ENCODE measurements at regions not wholly inside any gene's neighbourhood (a gene's known extent, or its start where the extent isn't known, plus 50 kb on each side); places are given as distances from the start of the nearest gene placed in this dataset.
A peak's percentile ranks its signal among the peaks of the same experiment; 100 is the strongest.

- 83% methylated on average over 1 of the region's 6 CpGs; no CpG with 5 or more reads in 1 of the 2 experiments for WGBS, 2 experiments (ENCODE audit: extremely low coverage in 2 of 2, insufficient read length in 1 of 2)
- dilution Hi-C loops (cut with HindIII; ENCODE audit: low sequenced_read_pairs, unreplicated experiment), result no loop called here
- Histone ChIP-seq H4K91ac (ENCODE audit: insufficient read depth, low read depth, low read length) (no peak overlapping the region), H3K79me1 (ENCODE audit: low read depth in 1 of 2, low read length in 2 of 2) (no peaks in the 10 kb centered on the region), H3K9me1 (ENCODE audit: insufficient read depth, low read length) (no peaks in the 10 kb centered on the region), H3K14ac (replicated peaks; ENCODE audit: low read depth, low read length) (no peak overlapping the region; the same call in 1 of the 2 replicates), H3K4me1 (ENCODE audit: control insufficient read depth, insufficient read depth, low read length) (0 out of 2 replicates have a peak, but pooled peaks cover 2% of the 10 kb centered on the region), H3K4me3 (ENCODE audit: insufficient read depth, low read depth, low read length) (no peak overlapping the region), H4K5ac (ENCODE audit: low read depth, low read length) (no peak overlapping the region; the same call in 1 of the 2 replicates), H2BK5ac (ENCODE audit: low read depth, low read length, poor library complexity, severe bottlenecking) (no peak overlapping the region), H3K18ac (ENCODE audit: low read depth, low read length) (no peak overlapping the region), H2BK15ac (ENCODE audit: low read depth, low read length) (no peak overlapping the region), H3K23ac (ENCODE audit: low read depth, low read length) (no peak overlapping the region), H2AK9ac (replicated peaks; ENCODE audit: low read depth, low read length, poor library complexity) (no peak overlapping the region), H2AK5ac (ENCODE audit: low read depth, low read length) (no peak overlapping the region), H2AFZ (replicated peaks; ENCODE audit: low read length, poor library complexity) (peak overlapping the region; percentile 57), H3K4me2 (ENCODE audit: low read depth, low read length) (peak overlapping the region; percentile 61; the same call in 1 of the 2 replicates), H3K9ac (ENCODE audit: low read depth, low read length) (no peak overlapping the region), H3K9me3 (ENCODE audit: control insufficient read depth, insufficient read depth, low read length) (no peaks in the 10 kb centered on the region), H3K56ac (ENCODE audit: extremely low read depth, insufficient read depth, low read length) (no peak overlapping the region), H4K8ac (ENCODE audit: low read depth in 2 of 2, low read length in 2 of 2) (peak overlapping the region in 1 of 2 experiments; percentile 40; a peak in 1 of 4 replicates), H4K20me1 (ENCODE audit: insufficient read depth, low read length) (no peaks in the 10 kb centered on the region), H2BK120ac (ENCODE audit: low read depth, low read length) (no peak overlapping the region), H3K36me3 (ENCODE audit: control insufficient read depth, insufficient read depth, low read length) (no peaks in the 10 kb centered on the region), H3K4ac (ENCODE audit: low read depth, low read length) (no peak overlapping the region), H3K27ac (ENCODE audit: insufficient read depth, low read length) (no peak overlapping the region), H3K27me3 (ENCODE audit: control insufficient read depth, insufficient read depth, low read length) (no peaks in the 10 kb centered on the region), H2BK20ac (ENCODE audit: low read depth, low read length) (no peak overlapping the region)
- ChIA-PET CTCF (no interaction called here), POLR2A (ENCODE audit: unreplicated experiment) (no interaction called here)
- ATAC-seq (ENCODE audit: low read depth) (no peak), DNase-seq (peak; percentile 34)
- intact Hi-C loops (cut with micrococcal nuclease), result no loop called here
- in situ Hi-C loops (cut with MboI; ENCODE audit: low sequenced_read_pairs), result no loop called here
- TF ChIP-seq CEBPB (IDR thresholded peaks at IDR 0.05; ENCODE audit: low read depth, low read length), result peak; percentile 43; the same call in 1 of the 2 replicates
- TF ChIP-seq CTCF (conservative IDR thresholded peaks at IDR 0.05; ENCODE audit: low read depth, low read length), result no peak
- BruUV-seq (replicated peaks), result no TSS peak
Measured at GRCh38 chr6:156703719-156704118, 73.5 kb upstream of the ARID1B start.
